ENCODE measurements at regions not wholly inside any gene's neighbourhood (a gene's known extent, or its start where the extent isn't known, plus 50 kb on each side); places are given as distances from the start of the nearest gene placed in this dataset.
"Not testable (repeated sequence)": the region's sequence is repeated elsewhere in the genome, so short reads cannot be mapped to it uniquely, and the experiment has no call there.

GRCh38 chr11:71656513-71656912 lies 73.8 kb upstream of the KRTAP5-11 start:
- H3K4me3 Mint-ChIP-seq; H3K36me3 ChIP-seq; H3K9me3 ChIP-seq (ENCODE audit: low read depth); H3K4me3 ChIP-seq; H3K4me1 Mint-ChIP-seq; H3K79me2 ChIP-seq (ENCODE audit: low read depth); H3K36me3 Mint-ChIP-seq; H2AFZ ChIP-seq (replicated peaks); H3K27ac ChIP-seq; H3K4me2 ChIP-seq; H3K27ac Mint-ChIP-seq; H3F3A ChIP-seq (ENCODE audit: low read depth); H3K4me1 ChIP-seq; H4K20me1 ChIP-seq (ENCODE audit: low read depth); H3K9me3 Mint-ChIP-seq; H3K27me3 ChIP-seq; H3K9ac ChIP-seq; DNase-seq (ENCODE audit: low spot score): not testable (repeated sequence)
- peaks cover 10% of the 10 kb centered on the region for H3K27me3 Mint-ChIP-seq (ENCODE audit: insufficient read depth, low read depth)

GRCh38 chr11:71664941-71665340 lies 82.3 kb upstream of the KRTAP5-11 start:
- not testable (repeated sequence) for H4K20me1 ChIP-seq (ENCODE audit: low read depth); H3K36me3 ChIP-seq; H3K27ac Mint-ChIP-seq; H3K4me3 Mint-ChIP-seq; H2AFZ ChIP-seq (replicated peaks); H3K79me2 ChIP-seq (ENCODE audit: low read depth); H3K9me3 Mint-ChIP-seq; H3K4me1 Mint-ChIP-seq; H3K36me3 Mint-ChIP-seq; H3K27me3 ChIP-seq; H3K4me2 ChIP-seq; H3K4me3 ChIP-seq; H3K27ac ChIP-seq; H3K27me3 Mint-ChIP-seq (ENCODE audit: insufficient read depth, low read depth); H3K9ac ChIP-seq; H3K9me3 ChIP-seq (ENCODE audit: low read depth); H3F3A ChIP-seq (ENCODE audit: low read depth); DNase-seq (ENCODE audit: low spot score); H3K4me1 ChIP-seq

GRCh38 chr11:71698110-71698509 lies 115.4 kb upstream of the KRTAP5-11 start:
- not testable (repeated sequence) for H3K4me1 ChIP-seq; H3K79me2 ChIP-seq (ENCODE audit: low read depth); H3K4me2 ChIP-seq; H3K36me3 ChIP-seq; H3K9me3 ChIP-seq (ENCODE audit: low read depth); H3K27ac ChIP-seq; H3K9ac ChIP-seq; H3K27ac Mint-ChIP-seq; H3K4me3 ChIP-seq; H3K36me3 Mint-ChIP-seq; DNase-seq (ENCODE audit: low spot score); H3F3A ChIP-seq (ENCODE audit: low read depth); H3K4me3 Mint-ChIP-seq; H3K27me3 ChIP-seq; H3K9me3 Mint-ChIP-seq; H2AFZ ChIP-seq (replicated peaks); H4K20me1 ChIP-seq (ENCODE audit: low read depth); H3K27me3 Mint-ChIP-seq (ENCODE audit: insufficient read depth, low read depth); H3K4me1 Mint-ChIP-seq

- not testable (repeated sequence) for H3K27me3 Mint-ChIP-seq (ENCODE audit: insufficient read depth, low read depth); H3K9me3 Mint-ChIP-seq; H3K4me1 Mint-ChIP-seq; H3K4me3 ChIP-seq; H3K4me1 ChIP-seq; H3F3A ChIP-seq (ENCODE audit: low read depth); H4K20me1 ChIP-seq (ENCODE audit: low read depth); H3K27ac Mint-ChIP-seq; H3K36me3 ChIP-seq; H3K4me3 Mint-ChIP-seq; H3K27me3 ChIP-seq; H3K9ac ChIP-seq; H3K27ac ChIP-seq; H3K9me3 ChIP-seq (ENCODE audit: low read depth); H2AFZ ChIP-seq (replicated peaks); H3K4me2 ChIP-seq; H3K79me2 ChIP-seq (ENCODE audit: low read depth); H3K36me3 Mint-ChIP-seq
- peak; percentile 37 for TF ChIP-seq CTCF (IDR thresholded peaks at IDR 0.05)
- DNase-seq (ENCODE audit: low spot score), result peak; percentile 26
These were observed 116.3 kb upstream of the KRTAP5-11 start for GRCh38 chr11:71698961-71699360.

- H3K36me3 Mint-ChIP-seq; H3K9ac ChIP-seq; H3K36me3 ChIP-seq; H3K4me2 ChIP-seq; H3K79me2 ChIP-seq (ENCODE audit: low read depth); H3K27ac ChIP-seq; H3K27ac Mint-ChIP-seq; DNase-seq (ENCODE audit: low spot score); H3K27me3 ChIP-seq; H3K9me3 ChIP-seq (ENCODE audit: low read depth); H3K4me3 ChIP-seq; H2AFZ ChIP-seq (replicated peaks); H3F3A ChIP-seq (ENCODE audit: low read depth); H3K4me3 Mint-ChIP-seq; H3K4me1 ChIP-seq; H3K4me1 Mint-ChIP-seq; H3K9me3 Mint-ChIP-seq; H3K27me3 Mint-ChIP-seq (ENCODE audit: insufficient read depth, low read depth); H4K20me1 ChIP-seq (ENCODE audit: low read depth): not testable (repeated sequence)
These were observed 119.0 kb upstream of the KRTAP5-11 start for GRCh38 chr11:71701435-71702291.

- H3F3A ChIP-seq (ENCODE audit: low read depth); H3K4me3 ChIP-seq; H3K4me2 ChIP-seq; H3K36me3 Mint-ChIP-seq; H3K79me2 ChIP-seq (ENCODE audit: low read depth); H4K20me1 ChIP-seq (ENCODE audit: low read depth); H3K27ac ChIP-seq; DNase-seq (ENCODE audit: low spot score); H3K27me3 ChIP-seq; H3K27ac Mint-ChIP-seq; H3K27me3 Mint-ChIP-seq (ENCODE audit: insufficient read depth, low read depth); H3K4me1 ChIP-seq; H3K4me3 Mint-ChIP-seq; H3K9me3 Mint-ChIP-seq; H3K9me3 ChIP-seq (ENCODE audit: low read depth); H2AFZ ChIP-seq (replicated peaks); H3K36me3 ChIP-seq; H3K9ac ChIP-seq: not testable (repeated sequence)
- peaks cover 31% of the 10 kb centered on the region for H3K4me1 Mint-ChIP-seq
These were observed 122.5 kb upstream of the KRTAP5-11 start for GRCh38 chr11:71705086-71705737.

- H3F3A ChIP-seq (ENCODE audit: low read depth); H3K36me3 ChIP-seq; H2AFZ ChIP-seq (replicated peaks); H3K4me2 ChIP-seq; H3K36me3 Mint-ChIP-seq; H3K79me2 ChIP-seq (ENCODE audit: low read depth); H3K27me3 ChIP-seq; H3K27ac ChIP-seq; H3K9me3 ChIP-seq (ENCODE audit: low read depth); H3K27ac Mint-ChIP-seq; H3K4me3 ChIP-seq; H3K4me3 Mint-ChIP-seq; H3K9me3 Mint-ChIP-seq; DNase-seq (ENCODE audit: low spot score); H3K9ac ChIP-seq; H4K20me1 ChIP-seq (ENCODE audit: low read depth); H3K27me3 Mint-ChIP-seq (ENCODE audit: insufficient read depth, low read depth): not testable (repeated sequence)
- peaks cover 12% of the 10 kb centered on the region for H3K4me1 ChIP-seq
- peaks cover 31% of the 10 kb centered on the region for H3K4me1 Mint-ChIP-seq
These were observed 123.2 kb upstream of the KRTAP5-11 start for GRCh38 chr11:71705738-71706432.
